ENCODE measurements at regions not wholly inside any gene's neighbourhood (a gene's known extent, or its start where the extent isn't known, plus 50 kb on each side); places are given as distances from the start of the nearest gene placed in this dataset.
"Not testable (repeated sequence)": the region's sequence is repeated elsewhere in the genome, so short reads cannot be mapped to it uniquely, and the experiment has no call there.

DNA sequence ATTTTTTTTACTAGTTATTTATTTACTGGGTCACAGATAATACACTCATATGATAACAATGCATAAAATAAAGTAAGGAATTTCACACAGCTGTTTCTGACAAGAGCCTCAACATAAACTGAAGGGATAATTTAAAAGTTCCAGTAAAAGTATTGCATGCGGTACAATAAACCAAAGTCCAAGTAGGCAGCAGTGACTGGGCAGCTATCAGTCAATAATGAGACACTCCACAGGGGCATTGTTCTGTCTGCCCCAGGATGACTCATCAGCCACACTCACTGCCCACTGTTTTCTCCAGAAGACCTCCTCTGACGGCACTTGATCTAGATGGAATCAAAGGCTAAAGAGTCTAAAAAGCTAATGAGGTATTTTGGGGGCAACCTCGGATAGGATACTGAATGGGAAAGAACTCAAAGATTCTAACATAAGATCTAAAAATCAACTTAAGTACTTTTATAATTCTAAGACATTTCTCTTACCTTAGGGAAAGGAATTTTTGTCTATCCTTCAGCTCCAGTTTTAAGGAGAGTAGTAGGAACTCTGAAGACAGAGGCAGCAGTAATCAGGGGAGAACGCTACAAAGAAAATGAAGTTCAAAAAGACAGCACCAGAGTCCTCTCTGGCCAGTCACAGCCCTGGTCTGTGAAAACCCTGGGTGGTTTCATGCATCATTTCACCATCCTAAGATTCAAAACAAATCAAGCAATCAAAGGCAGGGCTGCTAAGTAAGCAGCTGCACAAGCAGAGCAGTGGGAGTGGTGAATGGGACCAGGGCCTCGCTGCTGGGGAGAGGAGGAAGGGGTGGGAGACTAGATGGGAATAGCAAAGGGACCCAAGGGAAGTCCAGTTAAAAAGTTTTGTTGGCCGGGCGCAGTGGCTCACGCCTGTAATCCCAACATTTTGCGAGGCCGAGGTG, 175.1 kb downstream of the AVL9 start (continued):
- TF ChIP-seq, protein P1, sequence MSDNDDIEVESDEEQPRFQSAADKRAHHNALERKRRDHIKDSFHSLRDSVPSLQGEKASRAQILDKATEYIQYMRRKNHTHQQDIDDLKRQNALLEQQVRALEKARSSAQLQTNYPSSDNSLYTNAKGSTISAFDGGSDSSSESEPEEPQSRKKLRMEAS (IDR thresholded peaks at IDR 0.05) = no peak

DNA sequence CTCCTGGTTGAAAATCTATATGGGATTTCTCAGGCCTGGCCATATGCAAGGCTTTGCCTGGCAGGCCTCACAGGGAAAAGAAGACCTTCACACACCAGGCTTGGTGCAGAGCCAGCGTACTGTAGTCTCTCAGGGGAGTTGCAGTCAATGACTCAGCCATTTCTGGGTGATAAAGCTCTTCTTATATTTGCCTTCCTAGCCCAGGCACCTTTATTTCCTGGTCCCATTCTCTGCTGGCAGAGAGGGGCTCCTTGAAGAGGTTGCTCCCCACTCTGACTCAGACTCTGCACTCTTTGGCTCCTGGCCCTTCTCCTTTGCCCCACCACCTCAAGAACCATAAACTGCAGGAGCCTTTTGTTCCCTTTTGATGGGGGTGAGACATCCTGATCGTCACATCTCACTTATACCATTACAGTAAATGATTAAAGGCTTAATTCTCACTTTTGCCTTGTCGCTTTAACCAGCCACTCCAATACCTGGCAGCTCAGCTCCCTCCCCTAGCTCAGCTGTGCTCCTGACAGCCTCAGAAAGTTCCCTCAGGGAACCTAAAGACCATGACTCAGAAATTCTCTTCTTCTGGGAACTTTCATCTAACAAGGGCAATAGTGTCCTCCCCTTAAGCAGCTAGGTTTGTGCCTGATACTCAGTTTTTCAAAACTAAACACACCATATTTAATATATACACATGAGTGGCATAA, 174.0 kb downstream of the AVL9 start:
- not testable (repeated sequence) for H3K27ac ChIP-seq (ENCODE audit: low read depth in 1 of 2, low read length in 2 of 2); H3K27me3 ChIP-seq (ENCODE audit: control insufficient read depth in 4 of 4, insufficient read depth in 4 of 4, low read length in 3 of 4); H3K4me3 ChIP-seq (ENCODE audit: low read depth in 1 of 3, low read length in 3 of 3); H3K36me3 ChIP-seq (ENCODE audit: control insufficient read depth in 4 of 4, insufficient read depth in 3 of 4, low read depth in 1 of 4, low read length in 3 of 4); H3K4me1 ChIP-seq (ENCODE audit: control insufficient read depth in 4 of 4, insufficient read depth in 4 of 4, low read length in 3 of 4); H3K9ac ChIP-seq (ENCODE audit: low read depth in 1 of 2, low read length in 2 of 2); DNase-seq (ENCODE audit: low spot score); H3K9me3 ChIP-seq (ENCODE audit: control insufficient read depth in 4 of 4, low read length in 3 of 4)
- 68% methylated on average over 3 of the region's 3 CpGs for WGBS

DNA sequence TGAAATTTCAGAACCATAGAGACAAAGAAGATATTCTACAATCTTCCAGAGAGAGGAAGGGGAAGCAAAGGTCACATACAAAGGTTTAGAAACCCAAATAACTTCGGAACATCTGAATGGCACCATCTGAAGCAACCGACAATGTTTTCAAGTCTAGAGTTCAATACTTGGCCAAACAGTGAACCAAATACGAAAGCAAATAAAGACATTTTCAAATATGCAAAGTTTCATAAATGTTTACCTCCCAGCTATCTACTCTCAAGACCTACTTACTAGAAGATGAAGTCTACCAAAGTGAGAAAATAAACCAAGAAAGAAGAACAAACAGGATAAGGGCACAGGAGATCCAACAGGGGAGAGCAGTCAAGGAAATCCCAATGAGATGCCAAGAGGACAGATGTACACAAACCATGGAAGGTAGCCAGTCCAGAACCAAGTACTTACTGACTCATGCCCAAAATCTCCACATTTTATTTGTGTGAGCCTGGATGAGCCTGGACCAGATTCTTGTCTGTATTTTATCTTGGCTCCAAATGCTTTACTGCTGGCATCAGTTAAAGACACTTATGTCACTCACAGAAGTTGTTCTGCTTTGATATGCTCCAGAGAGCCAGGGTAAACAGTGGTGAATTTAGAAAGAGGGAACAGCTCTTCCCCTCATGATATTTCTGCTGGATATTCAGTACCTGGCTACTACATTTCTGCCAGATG, 173.3 kb downstream of the AVL9 start:
- not testable (repeated sequence) for H3K27ac ChIP-seq (ENCODE audit: low read depth in 1 of 2, low read length in 2 of 2); H3K4me1 ChIP-seq (ENCODE audit: control insufficient read depth in 4 of 4, insufficient read depth in 4 of 4, low read length in 3 of 4); H3K9me3 ChIP-seq (ENCODE audit: control insufficient read depth in 4 of 4, low read length in 3 of 4); H3K27me3 ChIP-seq (ENCODE audit: control insufficient read depth in 4 of 4, insufficient read depth in 4 of 4, low read length in 3 of 4); H3K9ac ChIP-seq (ENCODE audit: low read depth in 1 of 2, low read length in 2 of 2); H3K36me3 ChIP-seq (ENCODE audit: control insufficient read depth in 4 of 4, insufficient read depth in 3 of 4, low read depth in 1 of 4, low read length in 3 of 4); DNase-seq (ENCODE audit: low spot score); H3K4me3 ChIP-seq (ENCODE audit: low read depth in 1 of 3, low read length in 3 of 3)
- 63% methylated on average over 3 of the region's 3 CpGs for WGBS

DNA sequence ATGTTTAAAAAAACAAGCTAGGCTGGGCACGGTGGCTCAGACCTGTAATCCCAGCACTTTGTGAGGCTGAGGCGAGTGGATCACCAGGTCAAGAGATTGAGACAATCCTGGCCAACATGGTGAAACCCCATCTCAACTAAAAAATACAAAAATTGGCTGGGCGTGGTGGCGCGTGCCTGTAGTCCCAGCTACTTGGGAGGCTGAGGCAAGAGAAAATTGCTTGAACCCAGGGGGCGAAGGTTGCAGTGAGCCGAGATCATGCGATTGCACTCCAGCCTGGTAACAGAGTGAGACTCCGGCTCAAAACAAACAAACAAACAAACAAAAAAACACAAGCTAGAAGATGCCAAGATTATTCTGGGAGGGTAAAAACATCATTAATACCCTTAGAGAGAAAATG, 172.3 kb downstream of the AVL9 start:
- not testable (repeated sequence) for H3K4me1 ChIP-seq (ENCODE audit: control insufficient read depth in 4 of 4, insufficient read depth in 4 of 4, low read length in 3 of 4); H3K27me3 ChIP-seq (ENCODE audit: control insufficient read depth in 4 of 4, insufficient read depth in 4 of 4, low read length in 3 of 4); DNase-seq (ENCODE audit: low spot score); H3K9me3 ChIP-seq (ENCODE audit: control insufficient read depth in 4 of 4, low read length in 3 of 4); H3K9ac ChIP-seq (ENCODE audit: low read depth in 1 of 2, low read length in 2 of 2); H3K36me3 ChIP-seq (ENCODE audit: control insufficient read depth in 4 of 4, insufficient read depth in 3 of 4, low read depth in 1 of 4, low read length in 3 of 4); H3K4me3 ChIP-seq (ENCODE audit: low read depth in 1 of 3, low read length in 3 of 3); H3K27ac ChIP-seq (ENCODE audit: low read depth in 1 of 2, low read length in 2 of 2)
- 96% methylated on average over 9 of the region's 9 CpGs for WGBS

DNA sequence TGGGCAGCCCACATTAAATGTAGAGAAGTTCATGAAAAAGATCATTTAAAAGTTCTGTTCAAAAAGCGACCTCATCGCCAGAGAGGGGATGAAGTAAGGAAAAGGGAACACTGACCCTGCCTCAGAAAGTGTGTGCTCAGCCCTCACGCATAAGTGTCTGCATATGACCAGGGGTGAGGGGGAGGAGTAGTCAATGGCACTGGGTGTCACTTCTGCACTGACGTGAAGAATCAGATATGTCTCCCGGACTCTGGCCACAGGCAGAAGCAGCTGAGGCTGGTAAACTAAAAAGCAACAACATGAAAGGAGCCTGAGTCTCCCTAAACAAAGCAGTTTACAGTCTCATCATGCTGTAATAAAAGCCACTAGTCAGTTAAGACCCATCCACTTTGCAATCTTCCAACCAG, 168.5 kb downstream of the AVL9 start:
- not testable (repeated sequence) for H3K9ac ChIP-seq (ENCODE audit: low read depth in 1 of 2, low read length in 2 of 2)

DNA sequence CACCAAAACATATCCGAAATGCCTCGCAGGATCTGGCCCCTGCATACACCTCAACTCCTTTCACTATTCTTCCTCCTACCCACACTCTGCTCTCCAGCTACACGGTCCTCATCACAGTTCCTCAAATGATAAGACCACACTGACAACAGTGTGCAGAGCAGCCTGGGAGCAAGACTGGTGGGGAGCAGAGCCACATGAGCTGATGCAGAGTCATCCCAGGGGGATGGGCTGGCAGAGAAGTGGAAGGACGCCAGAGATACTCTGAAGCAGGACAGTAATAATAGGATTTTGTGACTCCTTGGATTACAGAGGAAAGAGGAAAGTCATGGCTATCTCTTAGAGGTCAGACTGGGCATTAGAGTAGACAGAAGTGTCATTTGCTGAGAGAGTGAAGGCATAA, 167.2 kb downstream of the AVL9 start:
- H3K9me3 ChIP-seq (ENCODE audit: control insufficient read depth in 4 of 4, low read length in 3 of 4); DNase-seq (ENCODE audit: low spot score); H3K4me3 ChIP-seq (ENCODE audit: low read depth in 1 of 3, low read length in 3 of 3); H3K27me3 ChIP-seq (ENCODE audit: control insufficient read depth in 4 of 4, insufficient read depth in 4 of 4, low read length in 3 of 4); H3K27ac ChIP-seq (ENCODE audit: low read depth in 1 of 2, low read length in 2 of 2); H3K4me1 ChIP-seq (ENCODE audit: control insufficient read depth in 4 of 4, insufficient read depth in 4 of 4, low read length in 3 of 4); H3K36me3 ChIP-seq (ENCODE audit: control insufficient read depth in 4 of 4, insufficient read depth in 3 of 4, low read depth in 1 of 4, low read length in 3 of 4); H3K9ac ChIP-seq (ENCODE audit: low read depth in 1 of 2, low read length in 2 of 2): not testable (repeated sequence)
- 82% methylated on average over 4 of the region's 4 CpGs for WGBS

More for the DNA sequence above, 168.5 kb downstream of the AVL9 start:
- H3K27me3 ChIP-seq (ENCODE audit: control insufficient read depth in 4 of 4, insufficient read depth in 4 of 4, low read length in 3 of 4); DNase-seq (ENCODE audit: low spot score); H3K4me3 ChIP-seq (ENCODE audit: low read depth in 1 of 3, low read length in 3 of 3); H3K4me1 ChIP-seq (ENCODE audit: control insufficient read depth in 4 of 4, insufficient read depth in 4 of 4, low read length in 3 of 4); H3K27ac ChIP-seq (ENCODE audit: low read depth in 1 of 2, low read length in 2 of 2); H3K9me3 ChIP-seq (ENCODE audit: control insufficient read depth in 4 of 4, low read length in 3 of 4); H3K36me3 ChIP-seq (ENCODE audit: control insufficient read depth in 4 of 4, insufficient read depth in 3 of 4, low read depth in 1 of 4, low read length in 3 of 4): not testable (repeated sequence)
- 93% methylated on average over 5 of the region's 5 CpGs for WGBS
